Small intestine (tissue), 7 donors: ENCODE measurements at regions not wholly inside any gene's neighbourhood (a gene's known extent, or its start where the extent isn't known, plus 50 kb on each side); places are given as distances from the start of the nearest gene placed in this dataset.
"Not testable (repeated sequence)": the region's sequence is repeated elsewhere in the genome, so short reads cannot be mapped to it uniquely, and the experiment has no call there.

ENCODE experiments used
- DNase-seq, 2 donors: peaks; one replicate each; pipeline versions ENCODE4 v3.0.0 to v3.0.0-alpha.2; 2013
- FAIRE-seq: peaks from 2 replicates; lab custom pipeline; 2012; peaks lifted over from hg19 to GRCh38; lab: Jason Lieb, UNC
- H3K27ac ChIP-seq, 3 donors: one replicate each; pipeline ENCODE4 v1.5.1; 2013; ENCODE audit warnings: low read length in 2 of 3, mild to moderate bottlenecking in 2 of 3, control low read depth in 1 of 3, inconsistent platforms in 1 of 3, low read depth in 1 of 3, moderate library complexity in 1 of 3
- H3K27me3 ChIP-seq, 3 donors: one replicate each; pipeline ENCODE4 v1.6.1; 2013; ENCODE audit warnings: low read length in 3 of 3, inconsistent platforms in 1 of 3; ENCODE audit not compliant: control insufficient read depth in 3 of 3, insufficient read depth in 3 of 3
- H3K36me3 ChIP-seq, 3 donors: one replicate each; pipeline ENCODE4 v1.6.1; 2013; ENCODE audit warnings: low read length in 3 of 3, inconsistent platforms in 1 of 3, low read depth in 1 of 3, mild to moderate bottlenecking in 1 of 3, moderate library complexity in 1 of 3; ENCODE audit not compliant: control insufficient read depth in 3 of 3, insufficient read depth in 2 of 3
- H3K4me1 ChIP-seq, 3 donors: one replicate each; pipeline ENCODE4 v1.6.1; 2013; ENCODE audit warnings: low read length in 2 of 3, inconsistent platforms in 1 of 3, low read depth in 1 of 3, mild to moderate bottlenecking in 1 of 3, moderate library complexity in 1 of 3; ENCODE audit not compliant: control insufficient read depth in 3 of 3, insufficient read depth in 2 of 3
- H3K4me3 ChIP-seq, 3 donors: one replicate each; pipeline ENCODE4 v1.5.1; 2013; ENCODE audit warnings: low read length in 3 of 3, control low read depth in 1 of 3, inconsistent platforms in 1 of 3, low read depth in 1 of 3, mild to moderate bottlenecking in 1 of 3, moderate library complexity in 1 of 3
- H3K9me3 ChIP-seq, 2 donors: one replicate each; pipeline ENCODE4 v1.6.1; 2013; ENCODE audit warnings: low read depth in 1 of 2, low read length in 1 of 2; ENCODE audit not compliant: control insufficient read depth in 2 of 2, insufficient read depth in 1 of 2
- WGBS, 3 donors: extraction: QIAGEN DNeasy Blood & Tissue Kit; methylation state at CpG; one replicate each; pipeline ENCODE4 v1.1.7; 2013; 5-methylcytosine and 5-hydroxymethylcytosine counted together
- donor health status: healthy with polysubstance abuse.
- donor health status: control.
- donor health status: control.
- donor health status: Bipolar disorder and iron deficiency.
- donor health status: healthy.

GRCh38 chr4:123243220-123243619 lies 153.4 kb upstream of the SPRY1 start:
- not testable (repeated sequence) for H3K9me3 ChIP-seq, FAIRE-seq, H3K4me3 ChIP-seq, H3K27ac ChIP-seq, H3K27me3 ChIP-seq, H3K36me3 ChIP-seq, H3K4me1 ChIP-seq, DNase-seq
- 69 to 82% (median 80%) methylated on average over 3 of the region's 3 CpGs for WGBS, 3 donors

- H3K9me3 ChIP-seq, result no peaks in the 10 kb centered on the region
- H3K27ac ChIP-seq, result no peak overlapping the region
- no peaks in the 10 kb centered on the region for H3K27me3 ChIP-seq
- WGBS, 3 donors, result 61 to 85% (median 75%) methylated on average over 6 of the region's 6 CpGs
- no peaks in the 10 kb centered on the region for H3K36me3 ChIP-seq
- no peak for FAIRE-seq
- no peaks in the 10 kb centered on the region for H3K4me1 ChIP-seq
- DNase-seq, result no peak
- no peak overlapping the region for H3K4me3 ChIP-seq
Observed at GRCh38 chr4:123244137-123244536, 152.5 kb upstream of the SPRY1 start.

- Histone ChIP-seq H3K4me3 (no peak overlapping the region), H3K4me1 (no peaks in the 10 kb centered on the region), H3K27ac (no peak overlapping the region), H3K9me3 (no peaks in the 10 kb centered on the region), H3K36me3 (no peaks in the 10 kb centered on the region), H3K27me3 (no peaks in the 10 kb centered on the region)
- 79 to 90% (median 81%) methylated on average over 4 of the region's 4 CpGs for WGBS, 3 donors
- FAIRE-seq (no peak), DNase-seq (no peak)
Observed at GRCh38 chr4:123246085-123246484, 150.5 kb upstream of the SPRY1 start.

- Histone ChIP-seq H3K36me3 (no peaks in the 10 kb centered on the region), H3K27me3 (no peaks in the 10 kb centered on the region), H3K4me1 (no peaks in the 10 kb centered on the region), H3K4me3 (no peak overlapping the region), H3K27ac (no peak overlapping the region), H3K9me3 (no peaks in the 10 kb centered on the region)
- FAIRE-seq, result no peak
- 72 to 92% (median 82%) methylated on average over 1 of the region's 1 CpG for WGBS, 3 donors
- no peak for DNase-seq
Observed at GRCh38 chr4:123248085-123248659, 148.4 kb upstream of the SPRY1 start.

- no peak overlapping the region for H3K4me3 ChIP-seq
- no peak overlapping the region for H3K27ac ChIP-seq
- H3K27me3 ChIP-seq, result no peaks in the 10 kb centered on the region
- WGBS, 3 donors, result 34 to 73% (median 58%) methylated on average over 1 of the region's 1 CpG
- FAIRE-seq, result peak; percentile 55
- no peaks in the 10 kb centered on the region for H3K36me3 ChIP-seq
- no peaks in the 10 kb centered on the region for H3K9me3 ChIP-seq
- no peak for DNase-seq
- H3K4me1 ChIP-seq, result no peaks in the 10 kb centered on the region
Observed at GRCh38 chr4:123249821-123250220, 146.8 kb upstream of the SPRY1 start.

GRCh38 chr4:123250843-123251242 lies 145.8 kb upstream of the SPRY1 start:
- peak in 1 of 2 donors; percentile 9 for DNase-seq
- H3K27me3 ChIP-seq, result no peaks in the 10 kb centered on the region

GRCh38 chr4:123255971-123256370 lies 140.6 kb upstream of the SPRY1 start:
- no peak overlapping the region for H3K4me3 ChIP-seq
- no peaks in the 10 kb centered on the region for H3K36me3 ChIP-seq
- FAIRE-seq (no peak), DNase-seq (no peak)
- no peaks in the 10 kb centered on the region for H3K4me1 ChIP-seq
- 90 to 97% (median 95%) methylated on average over 6 of the region's 6 CpGs for WGBS, 3 donors
- no peak overlapping the region for H3K27ac ChIP-seq
- H3K27me3 ChIP-seq, result no peaks in the 10 kb centered on the region
- no peaks in the 10 kb centered on the region for H3K9me3 ChIP-seq

More at GRCh38 chr4:123250843-123251242, 145.8 kb upstream of the SPRY1 start:
- FAIRE-seq, result no peak
- Histone ChIP-seq H3K27ac (no peak overlapping the region), H3K4me3 (no peak overlapping the region), H3K36me3 (no peaks in the 10 kb centered on the region), H3K9me3 (no peaks in the 10 kb centered on the region), H3K4me1 (no peaks in the 10 kb centered on the region)

GRCh38 chr4:123256901-123257300 lies 139.7 kb upstream of the SPRY1 start:
- DNase-seq (no peak), FAIRE-seq (no peak)
- Histone ChIP-seq H3K4me3 (no peak overlapping the region), H3K27ac (no peak overlapping the region), H3K27me3 (no peaks in the 10 kb centered on the region), H3K4me1 (no peaks in the 10 kb centered on the region), H3K9me3 (no peaks in the 10 kb centered on the region), H3K36me3 (no peaks in the 10 kb centered on the region)
- WGBS, 3 donors, result 88 to 94% (median 93%) methylated on average over 4 of the region's 4 CpGs

- no peak for DNase-seq
- no peaks in the 10 kb centered on the region for H3K36me3 ChIP-seq
- H3K27ac ChIP-seq, result no peak overlapping the region
- 52 to 84% (median 81%) methylated on average over 4 of the region's 4 CpGs for WGBS, 3 donors
- H3K4me3 ChIP-seq, result no peak overlapping the region
- H3K9me3 ChIP-seq, result no peaks in the 10 kb centered on the region
- no peak for FAIRE-seq
- no peaks in the 10 kb centered on the region for H3K27me3 ChIP-seq
- no peaks in the 10 kb centered on the region for H3K4me1 ChIP-seq
Observed at GRCh38 chr4:123257591-123257990, 139.0 kb upstream of the SPRY1 start.
